Lower leg skin (tissue), 3 donors: ENCODE measurements at regions not wholly inside any gene's neighbourhood (a gene's known extent, or its start where the extent isn't known, plus 50 kb on each side); places are given as distances from the start of the nearest gene placed in this dataset.

Source experiments
- CTCF ChIP-seq, 3 donors: fragments of 450-650 bp; IDR thresholded peaks; one replicate each; pipeline ENCODE4 v1.5.1; 2016; ENCODE audit warnings: antibody characterized with exemption in 3 of 3, mild to moderate bottlenecking in 3 of 3, moderate library complexity in 2 of 3
- POLR2A ChIP-seq, 2 donors: fragments of 450-650 bp; IDR thresholded peaks; one replicate each; pipeline ENCODE4 v1.6.1; 2016 to 2017; ENCODE audit warnings: antibody characterized with exemption in 2 of 2, mild to moderate bottlenecking in 1 of 2, moderate library complexity in 1 of 2

- no peak for TF ChIP-seq POLR2A (IDR thresholded peaks at IDR 0.05)
- no peak for TF ChIP-seq CTCF (IDR thresholded peaks at IDR 0.05)
These were observed 182.1 kb downstream of the DMRT2 start for GRCh38 chr9:1231998-1232919.
